Panc1 (cell line): ENCODE measurements at regions not wholly inside any gene's neighbourhood (a gene's known extent, or its start where the extent isn't known, plus 50 kb on each side); places are given as distances from the start of the nearest gene placed in this dataset.

Source experiments
- CTCF ChIP-seq: fragments of 450-650 bp; IDR thresholded peaks from 2 replicates; pipeline ENCODE4 v1.5.1; 2017; ENCODE audit warnings: mild to moderate bottlenecking
- REST ChIP-seq, 2 experiments: IDR thresholded peaks; 2 replicates each; pipeline ENCODE4 v1.6.1; 2011 to 2012; ENCODE audit warnings: low read depth in 2 of 2, control low read depth in 1 of 2, low read length in 1 of 2, mild to moderate bottlenecking in 1 of 2, moderate library complexity in 1 of 2; ENCODE audit not compliant: insufficient read depth in 1 of 2

DNA sequence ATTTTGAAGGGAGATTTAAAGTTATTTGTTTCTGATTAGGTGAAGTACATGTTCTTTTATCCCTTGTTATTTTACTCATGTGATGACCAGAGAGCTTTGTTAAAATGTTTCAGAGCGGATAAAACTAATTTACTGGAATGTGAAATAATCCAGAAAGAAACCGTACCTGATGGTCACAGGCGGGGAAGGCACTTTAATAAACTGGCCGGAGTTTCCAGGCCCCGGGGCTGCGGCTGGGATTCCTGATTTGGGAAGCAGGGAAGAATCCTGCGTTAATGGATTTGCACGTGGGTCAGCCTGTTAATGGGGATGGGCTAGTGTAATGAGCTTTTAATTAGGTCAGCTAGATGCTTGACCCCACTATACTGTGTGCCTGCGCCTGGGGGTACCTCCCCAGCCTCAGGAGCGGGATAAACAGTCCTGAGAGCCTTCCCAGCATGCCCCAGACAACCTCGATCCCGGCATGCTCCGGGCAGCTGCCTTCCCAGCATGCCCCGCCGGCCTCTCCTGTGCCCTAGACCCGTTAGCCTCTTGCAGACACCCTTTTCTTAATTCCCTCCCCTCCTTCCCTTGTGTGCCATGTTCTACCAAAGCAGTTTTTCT is 208.6 kb upstream of the CDKN3 start:
- TF ChIP-seq CTCF (no peak), REST (IDR thresholded peaks at IDR 0.05; ENCODE audit: insufficient read depth in 1 of 2, low read depth in 2 of 2, low read length in 1 of 2) (no peak)
